Muscle of back (tissue), 3 donors: ENCODE measurements at regions not wholly inside any gene's neighbourhood (a gene's known extent, or its start where the extent isn't known, plus 50 kb on each side); places are given as distances from the start of the nearest gene placed in this dataset.
"Not testable (repeated sequence)": the region's sequence is repeated elsewhere in the genome, so short reads cannot be mapped to it uniquely, and the experiment has no call there.

ENCODE experiments used
- DNase-seq, 3 donors: peaks; one replicate each; pipeline versions ENCODE4 v3.0.0 to v3.0.0-alpha.2; 2013

DNA sequence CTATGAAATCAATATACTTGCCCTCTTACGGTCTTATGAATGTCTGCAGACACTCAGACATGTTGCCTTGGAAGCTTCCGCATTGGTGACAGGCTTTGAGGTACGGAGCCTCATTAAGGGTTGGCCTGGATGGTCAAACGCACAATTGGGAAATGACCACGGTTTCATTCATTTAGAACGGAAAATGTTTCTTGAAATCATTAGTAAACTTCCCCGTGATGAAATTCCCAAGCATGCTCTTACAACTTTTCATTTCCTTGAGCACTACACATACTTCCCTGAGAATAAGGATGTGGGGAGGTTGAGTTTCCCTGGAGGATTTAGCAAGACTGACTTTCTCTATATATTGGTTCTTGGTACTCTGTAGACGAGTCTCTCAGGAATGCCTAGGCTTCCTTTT lies 146.3 kb downstream of the HLX start:
- DNase-seq: peak in 1 of 3 donors; percentile 27

DNA sequence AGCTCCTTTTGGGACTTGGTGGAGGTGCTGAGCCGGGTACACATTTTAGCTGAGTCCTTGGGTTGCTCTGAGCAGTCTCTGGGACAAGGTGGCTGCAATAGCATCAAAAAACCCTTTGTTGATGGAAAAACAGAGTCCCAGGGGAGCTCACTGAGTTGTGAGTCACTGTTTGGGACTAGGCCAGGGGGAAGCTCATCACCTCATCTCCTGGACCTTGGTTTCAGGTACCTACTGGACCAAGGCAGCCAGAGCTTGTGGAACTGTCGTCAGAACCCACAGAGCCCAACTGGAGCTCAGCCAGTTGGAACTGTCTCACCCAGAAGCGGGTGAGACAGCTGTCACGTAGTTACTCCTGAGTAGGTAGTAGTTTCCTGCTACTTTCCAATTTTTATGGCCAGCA lies 146.7 kb downstream of the HLX start:
- no peak for DNase-seq

DNA sequence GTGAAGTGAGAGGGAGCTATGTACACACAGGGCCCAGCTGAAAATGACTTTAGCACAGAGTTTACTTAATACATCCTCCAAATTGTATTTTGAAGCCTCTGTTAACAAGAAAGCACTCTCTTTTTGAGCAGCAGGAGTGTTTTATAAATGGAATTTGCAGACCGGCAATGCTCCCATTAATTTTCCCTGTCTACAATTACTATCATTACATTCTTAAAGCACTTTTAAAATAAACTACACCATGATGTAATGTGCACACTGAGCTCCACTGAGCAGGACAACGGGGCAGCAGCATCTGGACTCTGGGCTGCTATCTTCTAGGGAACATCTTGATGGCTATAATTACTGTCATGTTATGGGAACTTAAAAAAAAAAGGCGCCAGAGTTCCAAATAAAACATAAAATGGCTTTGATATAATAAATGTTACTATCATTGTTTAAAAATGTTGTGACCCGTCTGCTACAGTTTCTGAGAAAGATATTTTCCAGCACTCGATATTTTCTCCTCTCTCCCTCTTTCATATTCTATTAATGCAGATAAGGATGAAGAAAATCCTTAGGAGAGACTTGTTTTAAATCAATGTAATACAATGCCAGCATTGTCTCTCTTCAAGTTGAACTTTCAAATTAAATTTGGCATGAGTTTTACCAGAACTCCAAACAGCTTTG lies 150.9 kb downstream of the HLX start:
- peak in 1 of 3 donors; percentile 53 for DNase-seq

DNA sequence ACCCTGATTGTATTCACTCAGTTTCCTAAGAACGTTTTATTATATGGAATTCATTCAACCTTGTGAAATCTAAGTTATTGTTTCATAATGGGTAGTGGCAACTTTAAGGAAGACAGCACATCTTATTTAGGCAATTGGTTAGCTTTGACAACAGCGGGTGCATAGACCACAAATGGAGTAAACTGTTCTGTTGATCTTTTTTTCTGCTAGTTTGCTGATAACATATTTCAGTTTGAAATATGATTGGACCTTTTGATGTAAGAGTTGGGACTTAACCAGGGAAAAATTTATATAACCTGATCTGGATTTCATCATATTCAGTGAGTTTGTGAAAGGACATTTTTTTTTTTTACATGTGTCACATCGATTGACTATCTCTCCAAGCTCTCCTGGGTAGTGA lies 151.7 kb downstream of the HLX start:
- no peak for DNase-seq

DNA sequence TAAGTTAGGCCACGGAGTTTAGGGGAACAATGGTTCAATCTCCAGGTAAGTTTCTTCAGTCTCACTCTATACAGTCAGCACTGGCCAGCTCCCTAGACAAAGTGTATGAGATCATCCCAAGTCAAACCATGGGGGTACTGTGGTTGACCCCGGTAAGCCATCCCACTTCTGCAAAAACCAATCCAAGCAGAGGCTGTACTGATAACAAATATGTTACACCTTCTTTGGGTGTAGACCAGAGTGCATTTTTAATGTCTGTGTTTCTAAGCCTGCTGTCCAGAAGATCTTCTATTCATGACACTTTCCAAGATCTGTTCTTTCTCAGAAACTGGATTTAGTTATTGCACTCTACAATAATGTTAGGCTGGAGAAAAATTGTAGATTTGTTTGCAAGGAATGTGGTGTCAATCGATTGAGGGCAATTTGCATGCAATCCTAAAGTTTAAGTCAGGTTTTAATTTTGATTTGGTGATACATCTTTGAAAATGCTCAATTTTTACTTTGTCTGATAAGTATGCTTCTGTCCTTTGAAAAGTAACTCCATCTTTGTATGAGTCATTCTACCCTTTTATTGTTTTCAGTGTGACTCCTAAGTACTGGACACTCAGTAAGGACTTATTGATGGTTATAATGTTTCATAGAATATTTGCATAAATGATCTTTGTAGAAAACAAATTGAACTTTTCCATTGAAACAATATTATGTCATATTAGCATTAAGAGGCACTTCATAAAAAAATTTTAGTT lies 152.4 kb downstream of the HLX start:
- DNase-seq: peak in 1 of 3 donors; percentile 55

DNA sequence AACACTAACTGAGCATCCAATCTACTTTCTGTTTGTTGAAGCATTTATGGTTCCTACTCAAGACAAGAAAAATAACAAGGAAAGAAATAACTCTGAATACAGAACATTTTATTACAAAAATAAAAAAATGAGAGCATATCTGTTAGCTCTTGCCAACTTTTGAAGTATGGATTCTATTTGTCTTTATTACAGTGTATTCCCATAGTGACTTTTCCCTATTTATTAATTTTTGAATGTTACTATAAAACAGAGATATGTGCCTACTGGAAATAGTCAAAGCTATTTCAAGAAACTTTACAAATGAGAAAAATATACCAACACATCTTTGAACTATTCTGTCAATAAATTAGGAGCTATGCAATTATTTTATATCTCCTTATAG lies 153.0 kb downstream of the HLX start:
- DNase-seq: no peak

DNA sequence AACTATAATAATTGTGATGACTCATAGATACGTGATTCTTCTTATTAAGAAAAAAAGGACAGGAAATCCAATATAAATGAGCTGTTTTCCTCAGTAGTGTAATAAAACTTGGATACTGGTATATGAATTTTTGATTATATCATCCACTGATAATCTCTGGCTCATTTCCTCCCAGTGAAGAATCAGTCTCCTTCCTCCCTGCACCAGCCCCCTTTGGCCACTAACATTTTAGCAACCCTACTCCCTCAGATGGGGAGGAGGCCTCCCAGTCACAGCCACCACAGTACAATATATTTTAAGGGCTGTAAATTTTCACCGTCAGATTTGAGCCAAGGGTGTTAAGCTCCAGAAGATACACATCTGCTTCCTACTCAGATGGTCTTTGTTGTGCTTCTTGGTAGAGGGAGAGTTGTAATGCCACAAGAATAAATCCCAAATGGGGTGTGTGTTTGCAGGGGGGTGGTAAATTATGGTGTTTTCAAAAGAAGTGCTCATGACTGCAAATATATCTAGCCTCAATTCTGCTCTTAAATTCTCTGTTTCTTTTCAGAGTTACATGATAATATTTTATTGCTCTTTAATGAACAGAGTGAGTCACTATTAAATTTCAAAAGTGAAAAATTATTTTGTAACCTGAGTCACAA lies 153.5 kb downstream of the HLX start:
- peak in 1 of 3 donors; percentile 84 for DNase-seq

DNA sequence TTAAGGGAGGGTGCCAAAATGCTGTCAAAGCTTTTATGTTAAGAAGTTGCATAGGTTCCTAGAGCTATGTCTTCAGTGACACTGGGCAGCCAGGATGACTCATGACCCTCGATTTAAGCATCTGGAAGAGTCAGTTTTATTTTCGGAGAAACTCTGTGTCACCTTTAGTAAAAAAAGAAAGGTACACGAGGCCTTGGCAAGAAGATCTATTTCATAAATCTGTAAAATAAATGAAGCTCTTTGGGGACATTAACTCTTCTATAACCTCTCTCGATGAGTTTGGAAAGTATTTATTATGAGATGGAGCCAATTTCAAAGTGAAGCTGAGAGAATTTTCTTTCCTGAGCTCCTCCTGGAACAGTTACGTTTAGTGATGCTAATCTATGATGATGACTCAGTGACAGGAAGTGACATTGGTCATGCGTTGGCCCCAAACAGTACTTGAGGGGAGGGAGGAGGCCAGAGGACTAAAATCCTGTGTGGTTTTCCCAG lies 156.5 kb downstream of the HLX start:
- DNase-seq: peak in 1 of 3 donors; percentile 82

DNA sequence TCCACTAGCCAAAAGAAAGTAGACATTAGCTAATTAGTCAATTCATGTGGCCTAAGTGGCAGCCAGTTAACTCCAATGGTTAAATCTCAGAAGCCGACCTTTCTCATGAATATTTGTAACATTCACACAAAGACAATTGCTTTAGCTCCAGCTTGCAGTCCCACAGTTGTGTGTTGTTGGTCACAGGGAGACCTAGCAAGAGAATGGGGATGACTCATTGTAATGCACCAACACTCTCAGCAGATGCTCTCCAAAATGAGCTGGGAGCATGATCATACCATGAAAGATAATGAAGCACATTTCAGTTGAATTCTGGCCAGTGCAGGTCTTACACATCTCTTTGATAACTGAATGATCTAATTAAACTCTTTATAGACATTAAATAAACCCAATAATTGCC lies 160.4 kb downstream of the HLX start:
- DNase-seq: peak in 1 of 3 donors; percentile 25

DNA sequence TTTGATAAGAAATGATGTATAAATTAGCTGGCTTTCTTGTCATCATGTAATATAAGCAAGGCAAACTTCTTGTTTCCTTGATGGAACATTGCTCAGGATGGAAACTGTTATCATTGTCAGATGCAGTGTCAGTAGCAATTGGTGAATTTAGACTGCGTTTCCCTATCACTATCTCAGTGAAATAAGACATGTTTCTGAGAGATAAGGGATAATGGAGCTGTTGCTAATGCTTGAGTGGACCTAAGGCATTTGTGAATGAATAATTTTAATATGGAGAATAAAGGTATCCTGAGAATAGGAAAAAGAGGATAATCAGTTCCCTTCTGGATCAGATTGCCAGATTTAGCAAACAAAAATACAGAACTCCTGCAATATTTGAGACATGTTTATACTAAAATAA lies 160.9 kb downstream of the HLX start:
- DNase-seq: peak in 1 of 3 donors; percentile 58

DNA sequence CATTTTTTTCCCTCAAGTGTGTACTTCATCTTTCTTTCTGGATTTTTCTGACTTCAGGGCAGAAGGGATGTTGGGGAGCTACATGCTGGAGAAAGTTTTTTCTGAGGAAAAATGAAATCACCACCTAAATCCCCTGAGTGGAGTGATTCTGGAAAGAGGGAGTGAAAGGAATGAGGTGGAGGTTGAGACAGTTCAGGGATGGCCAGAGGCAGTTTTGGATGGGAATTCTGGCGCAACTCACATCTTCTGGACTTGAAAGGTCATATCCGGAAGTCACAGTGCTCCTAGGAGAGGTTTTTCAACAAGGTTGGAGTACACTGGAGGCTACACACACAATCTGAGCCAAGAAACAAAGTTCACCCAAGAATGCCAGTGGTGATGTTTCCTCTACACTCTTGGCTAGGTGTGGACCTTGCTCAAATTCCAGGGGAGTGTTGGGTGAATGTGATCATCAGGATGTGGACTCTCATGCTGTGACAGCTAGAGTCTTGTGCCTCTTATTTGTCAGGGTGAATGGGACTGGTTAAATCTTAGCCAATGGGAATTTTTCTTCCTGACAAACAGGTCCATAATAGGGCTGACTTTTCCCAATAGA lies 161.5 kb downstream of the HLX start:
- peak in 2 of 3 donors; percentile 62 to 85 for DNase-seq

DNA sequence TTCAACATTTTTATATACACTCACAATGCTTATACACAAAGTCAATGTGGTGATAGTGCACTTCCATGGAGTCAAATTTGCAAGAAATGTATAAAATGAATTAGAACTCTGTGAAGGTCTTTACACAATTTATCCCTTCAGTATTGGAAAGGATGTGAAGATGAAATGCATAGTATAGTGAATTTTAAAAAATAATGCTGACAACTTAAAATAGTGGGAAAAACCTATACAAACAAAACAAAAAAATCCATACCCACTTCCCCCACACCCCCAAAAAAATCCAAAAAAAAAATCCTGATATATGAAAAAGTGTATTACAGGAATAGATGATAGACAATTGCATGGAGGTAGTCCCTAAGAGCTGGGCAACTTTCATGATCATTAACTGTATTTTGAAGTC lies 165.3 kb downstream of the HLX start:
- DNase-seq: no peak

DNA sequence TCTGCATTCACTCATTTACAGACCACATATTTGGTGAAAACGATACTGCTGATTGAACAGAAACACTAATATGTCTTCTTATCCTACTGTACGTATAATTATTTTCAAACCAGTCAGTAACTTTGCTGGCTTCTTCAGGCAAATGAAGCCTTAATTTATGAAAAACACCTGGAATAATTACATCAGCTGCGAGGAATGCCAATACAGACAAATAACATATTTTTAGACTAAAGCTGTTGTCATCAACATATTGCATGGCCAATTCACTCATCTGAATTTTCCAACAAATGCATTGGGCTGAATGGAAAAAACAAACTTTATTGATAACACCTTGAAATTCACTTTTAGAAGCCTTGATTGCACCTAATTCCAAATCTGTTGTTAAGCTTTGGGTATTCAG lies 165.9 kb downstream of the HLX start:
- DNase-seq: peak in 1 of 3 donors; percentile 62

DNA sequence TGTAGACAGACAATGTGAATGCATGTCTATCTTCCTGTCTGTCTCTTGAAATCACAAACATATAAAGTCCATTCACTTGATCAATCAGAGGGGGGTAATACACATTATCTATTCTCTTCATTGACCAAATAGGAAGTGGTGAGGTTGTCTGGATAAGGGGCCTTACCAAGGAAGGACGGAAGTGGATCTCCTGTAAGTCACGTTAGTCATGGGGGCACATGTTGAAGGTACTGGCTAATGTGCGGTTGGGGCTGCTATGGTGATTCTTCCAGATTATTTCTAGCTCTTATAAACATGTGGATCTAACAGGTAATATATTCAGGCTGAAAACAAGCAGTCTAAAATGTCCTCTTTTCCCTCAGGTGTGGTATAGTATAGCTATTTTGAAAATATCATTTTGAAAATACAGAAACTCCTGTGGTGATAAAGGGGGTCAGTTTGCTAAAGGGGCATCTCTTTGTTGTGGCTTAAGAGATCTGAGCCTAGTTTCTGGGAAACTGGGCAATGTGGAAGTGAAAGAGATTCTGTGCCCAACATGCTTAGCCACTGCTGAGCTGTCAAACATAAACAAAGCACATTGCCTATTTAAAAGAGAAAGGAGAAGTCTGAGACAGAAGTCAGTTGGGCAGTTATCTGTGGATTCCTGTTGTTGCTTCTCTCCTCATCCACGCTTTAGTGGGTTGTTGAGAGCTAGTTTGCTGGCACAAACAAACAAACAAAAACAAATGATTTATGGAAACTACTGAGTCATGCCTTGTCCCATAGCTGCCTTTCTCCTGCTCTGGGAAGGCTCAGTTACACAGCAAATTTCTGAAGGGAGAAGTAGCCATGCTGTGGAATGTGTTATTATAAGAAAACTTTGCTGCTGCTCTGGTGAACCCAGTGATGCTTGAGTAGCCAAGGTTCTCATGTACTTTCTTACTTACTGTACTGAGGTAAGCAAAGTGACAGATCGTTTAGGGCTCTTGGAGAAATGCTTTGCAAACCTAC lies 166.9 kb downstream of the HLX start:
- peak in 1 of 3 donors; percentile 46 for DNase-seq

DNA sequence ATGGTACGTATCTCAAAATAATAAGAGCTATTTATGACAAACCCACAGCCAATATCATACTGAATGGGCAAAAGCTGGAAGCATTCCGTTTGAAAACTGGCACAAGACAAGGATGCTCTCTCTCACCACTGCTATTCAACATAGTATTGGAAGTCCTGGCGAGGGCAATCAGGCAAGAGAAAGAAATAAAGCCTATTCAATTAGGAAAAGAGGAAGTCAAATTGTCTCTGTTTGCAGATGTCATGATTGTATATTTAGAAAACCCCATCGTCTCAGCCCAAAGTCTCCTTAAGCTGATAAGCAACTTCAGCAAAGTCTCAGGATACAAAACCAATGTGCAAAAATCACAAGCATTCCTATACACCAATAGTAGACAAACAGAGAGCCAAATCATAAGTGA lies 172.1 kb downstream of the HLX start:
- DNase-seq: not testable (repeated sequence)

DNA sequence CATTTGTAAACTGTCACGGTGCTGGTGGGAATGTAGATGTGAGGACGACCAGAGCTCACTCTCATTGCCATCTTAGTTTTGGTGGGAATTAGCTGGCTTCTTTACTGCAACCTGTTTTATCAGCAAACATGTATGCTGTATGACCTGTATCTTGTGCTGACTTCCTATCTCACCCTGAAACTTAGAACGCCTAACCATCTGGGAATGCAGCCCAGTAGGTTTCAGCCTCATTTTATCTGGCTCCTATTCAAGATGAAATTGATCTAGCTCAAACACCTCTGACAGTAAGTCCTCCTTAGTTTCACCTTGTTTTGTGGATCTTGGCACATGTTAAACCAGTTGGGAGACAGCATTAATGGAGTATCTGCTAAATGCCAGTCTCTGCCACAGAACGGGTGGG lies 174.6 kb downstream of the HLX start:
- DNase-seq: no peak

DNA sequence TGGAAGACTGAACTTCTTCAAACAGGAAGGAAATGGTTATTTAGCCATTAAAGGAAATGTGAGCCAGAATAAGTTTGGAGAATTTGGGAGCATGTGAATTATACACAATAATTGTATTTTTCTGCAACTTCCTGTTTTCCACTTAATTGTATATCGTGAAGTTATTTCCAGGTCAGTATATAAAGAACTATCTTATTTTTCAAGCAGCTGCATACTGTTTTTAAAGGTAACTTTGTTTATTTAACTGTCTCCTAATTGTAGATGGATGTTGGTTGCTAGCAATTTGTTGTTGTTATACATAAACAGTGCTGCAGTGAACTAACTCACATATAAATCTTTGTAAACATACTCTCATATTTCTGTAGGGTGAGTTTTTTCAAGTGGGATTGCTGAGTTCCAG lies 180.3 kb downstream of the HLX start:
- DNase-seq: no peak

DNA sequence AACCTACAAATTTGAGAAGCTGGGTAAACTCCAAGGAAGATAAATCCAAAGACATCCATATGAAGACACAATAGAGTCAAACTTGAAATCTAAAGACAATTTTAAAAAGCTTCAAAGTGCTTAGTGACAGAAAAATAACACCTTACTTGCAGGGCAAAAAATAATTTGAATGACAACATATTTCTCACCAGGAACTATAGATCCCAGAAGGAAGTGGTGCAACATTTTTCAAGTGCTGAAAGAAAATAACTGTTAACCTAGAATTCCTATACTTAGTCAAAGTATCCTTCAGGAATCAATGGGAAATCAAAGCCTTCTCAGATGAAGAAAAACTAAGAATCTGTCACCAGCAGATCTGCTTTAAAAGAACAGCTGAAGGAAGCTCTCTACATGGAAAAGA lies 184.4 kb downstream of the HLX start:
- no peak for DNase-seq

DNA sequence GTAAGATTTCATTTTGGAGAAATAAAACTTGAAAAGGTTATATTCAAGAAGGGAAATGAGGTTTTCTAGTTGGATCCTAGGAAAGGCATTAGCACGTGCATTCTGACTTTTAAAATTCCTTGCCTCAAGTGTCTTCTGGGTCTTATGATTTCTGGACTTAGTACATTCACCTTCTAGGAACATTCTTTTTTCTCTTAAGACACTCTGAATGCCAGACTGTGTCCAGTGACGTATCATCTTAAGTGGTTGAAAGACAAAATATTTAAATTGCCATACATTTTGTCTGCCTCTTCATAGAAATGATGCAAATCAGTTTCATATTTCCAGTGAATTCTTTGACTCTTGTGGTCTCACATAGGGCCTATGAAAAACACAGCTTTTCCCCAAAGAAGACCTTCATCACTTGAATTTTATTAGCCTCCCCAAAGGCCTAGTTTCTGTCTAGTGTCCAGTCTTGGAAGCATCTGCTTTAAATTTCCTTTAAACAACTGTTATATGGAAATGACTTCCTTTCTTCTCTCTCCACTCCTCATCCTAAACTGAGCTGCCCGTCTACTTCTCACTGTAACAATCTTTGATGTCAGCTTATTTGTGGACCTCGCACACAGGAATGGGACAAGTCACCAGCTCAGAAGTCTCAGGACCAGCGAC lies 187.2 kb downstream of the HLX start:
- DNase-seq: peak in 1 of 3 donors; percentile 59

DNA sequence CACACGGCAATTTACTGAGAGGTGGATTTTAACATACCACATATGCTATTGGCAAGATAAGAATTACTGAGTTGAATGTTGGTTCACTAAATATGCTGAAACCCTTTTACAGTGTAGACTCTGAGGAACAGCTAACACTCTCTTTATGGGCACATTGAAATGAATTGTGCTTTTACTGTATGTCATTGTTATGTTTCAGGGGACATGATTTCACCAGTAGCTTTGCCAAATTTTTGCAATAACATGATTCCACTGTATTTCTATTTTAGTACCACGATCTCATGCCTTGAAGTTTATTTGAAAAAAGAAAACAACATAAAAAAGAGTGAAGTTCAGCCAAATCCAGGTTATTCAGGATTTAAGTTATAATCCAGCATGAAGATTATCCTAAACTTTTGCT lies 188.5 kb downstream of the HLX start:
- peak in 1 of 3 donors; percentile 61 for DNase-seq
